Forelimb muscle (tissue), 1 donor: ENCODE measurements at regions not wholly inside any gene's neighbourhood (a gene's known extent, or its start where the extent isn't known, plus 50 kb on each side); places are given as distances from the start of the nearest gene placed in this dataset.
"Not testable (repeated sequence)": the region's sequence is repeated elsewhere in the genome, so short reads cannot be mapped to it uniquely, and the experiment has no call there.

ENCODE experiments used
- DNase-seq: peaks from one replicate; pipeline ENCODE4 v3.0.0-alpha.2; 2013; ENCODE audit warnings: low read depth

DNA sequence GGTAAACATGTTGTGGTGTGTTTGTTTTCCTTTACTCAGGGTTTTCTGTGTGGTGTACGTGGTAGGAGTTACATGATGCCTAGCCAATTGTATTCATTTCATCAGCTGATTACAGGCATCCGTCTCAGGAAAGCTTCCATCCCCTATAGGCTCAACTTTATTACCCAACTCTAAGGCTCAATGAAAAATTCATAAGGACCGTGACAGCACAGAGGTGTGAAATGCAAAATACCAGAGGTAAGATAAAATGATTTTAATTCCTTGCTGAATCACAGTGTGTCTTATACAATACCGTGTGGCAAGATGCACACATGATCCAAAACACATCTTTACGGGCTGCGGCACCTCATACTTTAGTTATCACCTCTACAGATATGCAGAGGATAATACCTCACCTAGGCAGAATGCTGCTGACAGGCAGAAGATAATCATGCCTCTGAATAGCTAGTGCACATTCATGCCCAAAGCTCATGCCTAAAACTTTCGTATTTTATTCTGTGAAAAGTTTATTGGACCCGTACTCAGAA is 87.2 kb upstream of the DIO2 start:
- no peak for DNase-seq

GRCh38 chr14:80291101-80291500 is 79.8 kb upstream of the DIO2 start:
- no peak for DNase-seq

- DNase-seq, result not testable (repeated sequence)
Observed at GRCh38 chr14:80286744-80287143, 75.4 kb upstream of the DIO2 start.

DNA sequence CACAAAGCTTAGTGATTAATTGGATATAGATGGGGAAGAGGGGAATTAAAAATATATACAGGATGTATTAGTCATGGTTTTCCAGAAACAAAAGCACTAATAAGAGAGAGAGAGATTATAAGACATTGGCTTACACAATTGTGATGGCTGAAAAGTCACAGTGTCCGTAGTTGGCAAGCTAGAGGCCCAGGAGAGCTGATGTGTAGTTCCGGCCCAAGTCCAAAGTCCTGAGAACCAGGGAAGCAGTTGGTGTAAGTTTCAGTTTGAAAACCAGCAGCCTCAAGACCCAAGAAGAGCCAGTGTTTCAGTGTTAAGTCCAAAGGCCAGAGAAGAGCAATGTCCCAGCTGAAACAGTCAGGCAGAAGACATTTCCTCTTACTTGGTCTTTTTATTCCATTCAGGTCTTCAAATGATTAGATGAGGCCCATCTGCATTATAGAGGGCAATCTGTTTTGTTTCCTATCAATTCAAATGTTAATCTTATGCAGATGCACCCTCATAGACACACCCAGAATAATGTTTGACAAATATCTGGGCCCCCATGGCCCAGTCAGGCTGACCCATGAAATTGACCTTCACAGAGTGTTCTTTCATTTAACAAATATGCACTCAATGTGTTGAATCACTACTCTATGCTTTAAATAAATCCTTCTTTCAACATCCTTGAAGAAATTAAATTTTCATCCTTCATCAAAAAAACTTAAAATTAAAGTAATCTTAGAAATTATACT is 67.2 kb upstream of the DIO2 start:
- DNase-seq, result no peak

DNA sequence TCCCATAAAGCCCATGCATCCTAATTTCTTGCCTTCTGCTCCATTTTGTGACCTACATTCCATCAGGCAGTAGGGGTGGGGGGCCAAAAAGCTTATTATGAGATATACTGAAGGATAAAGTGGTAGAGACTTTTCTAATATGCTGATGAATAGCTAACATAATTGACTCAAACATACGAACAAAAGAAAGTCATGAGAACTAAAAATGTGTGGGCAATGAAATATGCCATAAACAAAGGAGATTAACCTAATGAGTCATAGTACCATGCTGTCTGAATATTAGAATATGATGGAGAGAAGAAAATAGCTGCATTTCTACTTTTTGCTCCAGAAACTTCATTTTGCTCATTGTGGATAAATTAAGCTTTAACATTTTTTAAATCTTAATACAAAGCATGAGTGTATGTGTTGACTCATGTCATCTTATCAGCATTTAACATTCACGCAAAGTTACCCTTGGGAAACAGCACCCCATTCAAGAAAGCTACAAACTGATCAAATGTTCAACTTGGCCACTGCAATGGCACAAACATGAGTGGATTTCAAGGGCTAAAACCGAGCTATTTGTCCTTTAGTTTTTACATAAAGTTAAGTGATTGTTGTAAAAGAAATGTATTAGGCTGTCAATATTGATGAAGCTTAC is 64.0 kb upstream of the DIO2 start:
- no peak for DNase-seq

- DNase-seq, result not testable (repeated sequence)
Observed at GRCh38 chr14:80274310-80274709, 63.0 kb upstream of the DIO2 start.

DNA sequence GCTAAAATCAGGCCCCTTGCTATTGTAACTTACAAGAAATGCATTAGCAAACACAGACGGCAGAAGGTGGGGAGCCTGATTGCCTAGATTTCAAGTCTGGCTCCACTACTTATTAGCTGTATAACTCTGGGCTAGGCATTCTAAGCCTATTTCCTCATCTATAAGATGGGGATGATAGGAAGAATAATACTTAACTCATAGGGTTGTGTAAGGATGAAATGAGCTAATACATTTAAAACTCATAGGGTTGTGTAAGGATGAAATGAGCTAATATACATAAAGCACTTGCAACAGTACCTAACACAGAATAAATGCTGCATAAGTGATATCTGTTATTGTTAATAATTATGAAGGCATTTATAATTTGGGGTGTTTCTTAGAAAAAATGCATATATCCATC is 60.1 kb upstream of the DIO2 start:
- no peak for DNase-seq

DNA sequence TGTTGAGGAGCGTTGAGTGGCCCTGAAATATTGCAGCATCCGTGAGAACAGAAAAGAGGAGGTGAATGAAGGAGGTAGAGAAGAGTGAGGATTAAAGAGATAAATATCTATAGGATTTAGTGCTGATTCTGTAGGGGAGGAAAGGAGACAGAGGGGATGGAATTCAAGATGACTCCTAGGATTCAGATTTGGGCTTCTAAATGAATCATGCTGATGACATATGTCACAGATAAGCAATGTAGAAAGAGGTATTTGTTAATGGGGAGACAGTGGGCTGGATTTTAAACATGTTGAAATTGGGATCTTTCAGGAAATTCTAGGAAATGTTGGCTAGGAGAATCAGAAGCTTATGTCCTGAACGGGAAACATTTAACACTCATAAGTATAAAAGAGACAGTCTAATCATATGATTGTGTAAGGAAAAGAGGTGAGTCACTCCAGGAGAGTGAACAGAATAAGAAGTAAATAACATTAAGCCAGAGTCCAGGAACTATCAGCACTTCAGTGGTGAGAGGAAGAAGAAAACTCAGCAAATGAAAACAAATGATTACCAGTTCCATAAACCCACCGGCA is 58.1 kb upstream of the DIO2 start:
- no peak for DNase-seq

DNA sequence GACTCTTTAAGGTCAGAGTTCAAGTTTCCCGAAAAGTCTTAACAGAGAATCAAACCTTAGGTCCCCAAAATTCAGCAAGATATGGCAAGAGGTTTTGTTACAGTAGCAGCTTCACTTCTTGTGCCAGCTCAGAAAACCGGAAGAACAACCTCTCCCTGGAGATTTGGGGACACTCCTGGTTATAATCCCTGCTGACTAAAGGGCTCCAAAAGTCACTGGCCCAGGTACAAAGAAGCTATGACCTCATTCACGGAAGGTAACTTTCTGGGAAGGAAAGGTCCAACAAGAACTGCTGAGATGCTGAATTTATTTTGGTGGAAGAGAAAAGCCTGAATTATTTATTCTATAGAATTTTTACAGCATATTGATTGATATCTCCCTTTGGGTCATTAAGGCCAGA is 55.6 kb upstream of the DIO2 start:
- DNase-seq, result no peak

GRCh38 chr14:80264702-80265101 is 53.4 kb upstream of the DIO2 start:
- no peak for DNase-seq
